ENCODE measurements at regions not wholly inside any gene's neighbourhood (a gene's known extent, or its start where the extent isn't known, plus 50 kb on each side); places are given as distances from the start of the nearest gene placed in this dataset.

DNA sequence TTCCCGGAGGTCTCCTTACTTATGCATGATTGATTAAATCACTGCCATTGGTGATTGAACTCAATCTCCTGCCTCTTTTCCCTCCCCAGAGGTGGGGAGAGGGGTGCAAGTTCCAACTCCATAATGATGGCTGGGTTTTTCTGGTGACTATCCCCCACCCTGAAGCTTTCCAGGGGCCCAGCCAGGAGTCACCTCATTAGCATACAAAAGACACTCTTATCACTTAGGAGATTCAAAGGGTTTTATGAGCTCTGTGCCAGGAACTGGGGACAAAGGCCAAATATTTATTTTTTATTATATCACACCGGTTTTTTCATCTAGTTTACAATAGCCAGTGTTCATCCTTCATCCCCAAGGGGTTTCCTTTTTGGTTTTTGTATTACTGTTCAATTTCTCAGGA lies 300.7 kb downstream of the ETNK1 start:
- no peak overlapping the region for H3K4me3 ChIP-seq (ENCODE audit: low read depth, low read length)
- TF ChIP-seq, protein P1, sequence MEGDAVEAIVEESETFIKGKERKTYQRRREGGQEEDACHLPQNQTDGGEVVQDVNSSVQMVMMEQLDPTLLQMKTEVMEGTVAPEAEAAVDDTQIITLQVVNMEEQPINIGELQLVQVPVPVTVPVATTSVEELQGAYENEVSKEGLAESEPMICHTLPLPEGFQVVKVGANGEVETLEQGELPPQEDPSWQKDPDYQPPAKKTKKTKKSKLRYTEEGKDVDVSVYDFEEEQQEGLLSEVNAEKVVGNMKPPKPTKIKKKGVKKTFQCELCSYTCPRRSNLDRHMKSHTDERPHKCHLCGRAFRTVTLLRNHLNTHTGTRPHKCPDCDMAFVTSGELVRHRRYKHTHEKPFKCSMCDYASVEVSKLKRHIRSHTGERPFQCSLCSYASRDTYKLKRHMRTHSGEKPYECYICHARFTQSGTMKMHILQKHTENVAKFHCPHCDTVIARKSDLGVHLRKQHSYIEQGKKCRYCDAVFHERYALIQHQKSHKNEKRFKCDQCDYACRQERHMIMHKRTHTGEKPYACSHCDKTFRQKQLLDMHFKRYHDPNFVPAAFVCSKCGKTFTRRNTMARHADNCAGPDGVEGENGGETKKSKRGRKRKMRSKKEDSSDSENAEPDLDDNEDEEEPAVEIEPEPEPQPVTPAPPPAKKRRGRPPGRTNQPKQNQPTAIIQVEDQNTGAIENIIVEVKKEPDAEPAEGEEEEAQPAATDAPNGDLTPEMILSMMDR (IDR thresholded peaks at IDR 0.05; ENCODE audit: low read depth, low read length) = no peak

DNA sequence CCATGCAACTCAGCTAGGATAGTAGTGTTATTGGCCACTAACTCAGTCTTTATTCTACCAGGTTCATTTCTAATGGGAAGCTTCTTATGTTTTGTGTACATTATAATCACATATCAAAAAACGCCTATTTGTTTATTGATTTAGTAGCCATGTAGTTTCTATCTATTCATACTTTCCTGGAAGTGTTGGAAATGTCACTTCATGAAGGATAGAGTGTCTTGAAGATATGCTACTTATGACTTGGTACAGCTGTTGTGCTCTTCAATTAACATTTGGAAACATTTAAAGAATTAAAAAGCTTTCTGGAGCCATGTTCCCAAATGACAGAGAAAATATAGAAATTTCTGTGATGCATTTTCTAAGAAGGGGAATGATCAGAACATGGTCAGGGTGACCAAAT lies 307.5 kb downstream of the ETNK1 start:
- TF ChIP-seq, protein P1 (IDR thresholded peaks at IDR 0.05; ENCODE audit: low read depth, low read length) = no peak
- Histone ChIP-seq H3K9me3 (ENCODE audit: severe bottlenecking) (no peaks in the 10 kb centered on the region), H3K4me3 (ENCODE audit: low read depth, low read length) (no peak overlapping the region), H3K27me3 (ENCODE audit: insufficient read depth, low read depth, severe bottlenecking) (no peaks in the 10 kb centered on the region), H3K36me3 (no peaks in the 10 kb centered on the region), H3K27ac (no peak overlapping the region)
- DNase-seq = no peak

More for the DNA sequence above, 300.7 kb downstream of the ETNK1 start:
- Histone ChIP-seq H3K27ac (no peak overlapping the region), H3K36me3 (no peaks in the 10 kb centered on the region), H3K9me3 (ENCODE audit: severe bottlenecking) (no peaks in the 10 kb centered on the region), H3K27me3 (ENCODE audit: insufficient read depth, low read depth, severe bottlenecking) (no peaks in the 10 kb centered on the region)
- DNase-seq = no peak

DNA sequence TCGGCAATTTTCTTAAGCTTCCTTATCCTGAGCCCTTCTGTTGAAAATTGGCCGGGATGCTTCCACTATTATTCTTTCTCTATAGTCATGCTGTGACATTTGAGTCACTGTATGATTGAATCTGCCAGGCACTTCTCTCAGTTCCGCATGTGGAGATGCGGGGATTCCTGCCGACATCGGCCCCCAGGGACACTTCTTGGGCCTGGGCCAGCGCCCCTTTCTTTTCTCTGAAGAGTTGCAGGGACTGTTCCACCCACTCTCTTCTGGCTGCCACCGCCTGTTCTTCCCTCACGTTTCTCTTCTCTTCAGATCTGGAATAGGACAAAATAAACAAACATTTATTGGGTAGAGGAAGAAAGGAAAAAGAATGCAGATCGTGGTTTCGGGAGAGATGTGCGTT lies 310.1 kb downstream of the ETNK1 start:
- Histone ChIP-seq H3K4me3 (ENCODE audit: low read depth, low read length) (no peak overlapping the region), H3K27ac (no peak overlapping the region), H3K36me3 (no peaks in the 10 kb centered on the region), H3K27me3 (ENCODE audit: insufficient read depth, low read depth, severe bottlenecking) (no peaks in the 10 kb centered on the region), H3K9me3 (ENCODE audit: severe bottlenecking) (no peaks in the 10 kb centered on the region)
- TF ChIP-seq, protein P1 (IDR thresholded peaks at IDR 0.05; ENCODE audit: low read depth, low read length) = no peak
- no peak for DNase-seq

DNA sequence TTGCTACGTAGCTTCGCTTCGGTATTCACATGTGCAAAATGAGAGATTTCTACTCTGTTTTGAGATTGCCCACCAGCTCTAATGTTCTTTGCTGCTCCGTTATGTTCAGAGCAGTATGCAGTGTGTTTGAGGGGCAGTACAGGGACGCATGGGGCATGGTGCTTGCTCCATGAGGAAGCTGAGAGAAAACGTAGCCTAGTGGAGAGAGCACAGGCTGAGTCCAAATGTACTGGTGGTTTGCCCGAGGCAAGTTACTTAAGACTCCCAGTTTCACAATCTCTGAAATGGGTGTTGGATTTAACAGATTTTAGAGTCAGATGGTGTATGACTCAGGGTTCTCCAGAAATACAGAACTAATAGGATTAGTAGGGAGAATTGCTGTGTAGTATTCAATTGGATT lies 310.5 kb downstream of the ETNK1 start:
- DNase-seq = no peak
- TF ChIP-seq, protein P1 (IDR thresholded peaks at IDR 0.05; ENCODE audit: low read depth, low read length) = no peak
- Histone ChIP-seq H3K9me3 (ENCODE audit: severe bottlenecking) (no peaks in the 10 kb centered on the region), H3K36me3 (no peaks in the 10 kb centered on the region), H3K27me3 (ENCODE audit: insufficient read depth, low read depth, severe bottlenecking) (no peaks in the 10 kb centered on the region), H3K4me3 (ENCODE audit: low read depth, low read length) (no peak overlapping the region), H3K27ac (no peak overlapping the region)

DNA sequence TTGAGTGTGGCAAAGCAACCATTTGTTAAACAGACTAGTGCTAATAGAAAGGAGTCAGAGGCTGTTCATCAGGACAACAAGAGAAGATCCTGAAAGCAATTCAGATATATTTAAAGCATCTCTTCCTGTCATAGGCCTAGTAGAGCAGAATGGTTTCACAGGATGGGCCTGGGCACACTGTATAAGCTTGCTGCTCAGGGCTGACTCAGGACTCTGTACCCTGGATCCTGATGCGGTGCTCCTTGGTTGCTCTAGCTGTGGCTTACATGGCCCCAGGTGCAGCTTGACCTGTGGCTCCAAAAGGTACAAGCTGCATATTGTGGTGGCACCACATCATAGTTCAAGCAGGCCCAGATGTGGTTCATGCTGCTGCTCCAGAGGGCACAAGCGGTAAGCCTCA lies 313.4 kb downstream of the ETNK1 start:
- no peak overlapping the region for H3K27ac ChIP-seq
- no peaks in the 10 kb centered on the region for H3K27me3 ChIP-seq (ENCODE audit: insufficient read depth, low read depth, severe bottlenecking)
- no peak for DNase-seq
- H3K36me3 ChIP-seq = no peaks in the 10 kb centered on the region
- H3K4me3 ChIP-seq (ENCODE audit: low read depth, low read length) = no peak overlapping the region
- TF ChIP-seq, protein P1 (IDR thresholded peaks at IDR 0.05; ENCODE audit: low read depth, low read length) = no peak
- H3K9me3 ChIP-seq (ENCODE audit: severe bottlenecking) = peaks cover 2% of the 10 kb centered on the region

DNA sequence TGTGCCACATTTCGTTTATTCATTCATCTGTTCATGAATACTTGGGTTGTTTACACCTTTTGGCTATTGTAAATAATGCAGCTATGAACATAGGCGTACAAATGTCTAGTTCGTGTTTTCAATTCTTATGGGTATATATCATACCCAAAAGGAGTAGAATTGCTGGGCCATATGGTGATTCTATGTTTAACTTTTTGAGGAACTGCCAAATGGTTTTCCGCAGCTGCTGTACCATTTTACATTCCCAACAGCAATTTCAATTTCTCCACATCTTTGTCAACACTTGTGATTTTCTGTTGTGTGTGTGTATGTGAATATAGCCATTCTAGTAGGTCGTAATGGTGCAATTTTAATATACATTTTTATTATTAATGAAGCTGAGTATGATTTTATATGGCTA lies 326.2 kb downstream of the ETNK1 start:
- Histone ChIP-seq H3K9me3 (ENCODE audit: severe bottlenecking) (peaks cover 4% of the 10 kb centered on the region), H3K36me3 (no peaks in the 10 kb centered on the region), H3K4me3 (ENCODE audit: low read depth, low read length) (no peak overlapping the region), H3K27me3 (ENCODE audit: insufficient read depth, low read depth, severe bottlenecking) (no peaks in the 10 kb centered on the region), H3K27ac (no peak overlapping the region)
- no peak for DNase-seq
- TF ChIP-seq, protein P1 (IDR thresholded peaks at IDR 0.05; ENCODE audit: low read depth, low read length) = no peak

Data from WERI-Rb-1 (cell line).